Epithelial cell of proximal tubule (primary cell): ENCODE measurements at regions not wholly inside any gene's neighbourhood (a gene's known extent, or its start where the extent isn't known, plus 50 kb on each side); places are given as distances from the start of the nearest gene placed in this dataset.

ENCODE experiments used
- DNase-seq: peaks from one replicate; pipeline ENCODE4 v3.0.0-alpha.2; 2011; ENCODE audit warnings: low read depth
- H3K4me3 ChIP-seq: 2 replicates; pipeline ENCODE4 v1.5.1; 2011; ENCODE audit warnings: low read depth, mild to moderate bottlenecking, low read length
- TF ChIP-seq, protein P1 (sequence below): conservative IDR thresholded peaks from 2 replicates; pipeline ENCODE4 v1.5.1; 2012; ENCODE audit warnings: low read depth, mild to moderate bottlenecking, low read length

DNA sequence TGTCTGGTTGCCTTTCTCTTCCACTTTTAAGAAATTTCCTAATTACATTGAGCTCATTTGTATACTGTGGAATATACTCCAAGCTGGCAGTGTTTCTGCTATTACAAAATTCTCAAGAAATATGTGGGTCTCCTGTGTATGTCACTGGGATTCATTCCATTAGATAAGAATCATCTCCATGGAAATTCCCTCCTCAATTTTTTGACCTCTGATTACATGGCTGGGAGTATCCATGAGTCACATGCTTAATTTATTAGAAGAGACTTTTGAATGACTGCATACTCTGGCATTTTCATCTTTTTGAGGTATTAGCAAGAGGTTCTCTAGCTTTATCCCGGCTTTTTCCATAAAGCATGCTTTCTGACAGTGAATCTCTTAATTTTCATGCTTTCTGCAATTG lies 665.5 kb upstream of the CNTNAP5 start:
- TF ChIP-seq, protein P1, sequence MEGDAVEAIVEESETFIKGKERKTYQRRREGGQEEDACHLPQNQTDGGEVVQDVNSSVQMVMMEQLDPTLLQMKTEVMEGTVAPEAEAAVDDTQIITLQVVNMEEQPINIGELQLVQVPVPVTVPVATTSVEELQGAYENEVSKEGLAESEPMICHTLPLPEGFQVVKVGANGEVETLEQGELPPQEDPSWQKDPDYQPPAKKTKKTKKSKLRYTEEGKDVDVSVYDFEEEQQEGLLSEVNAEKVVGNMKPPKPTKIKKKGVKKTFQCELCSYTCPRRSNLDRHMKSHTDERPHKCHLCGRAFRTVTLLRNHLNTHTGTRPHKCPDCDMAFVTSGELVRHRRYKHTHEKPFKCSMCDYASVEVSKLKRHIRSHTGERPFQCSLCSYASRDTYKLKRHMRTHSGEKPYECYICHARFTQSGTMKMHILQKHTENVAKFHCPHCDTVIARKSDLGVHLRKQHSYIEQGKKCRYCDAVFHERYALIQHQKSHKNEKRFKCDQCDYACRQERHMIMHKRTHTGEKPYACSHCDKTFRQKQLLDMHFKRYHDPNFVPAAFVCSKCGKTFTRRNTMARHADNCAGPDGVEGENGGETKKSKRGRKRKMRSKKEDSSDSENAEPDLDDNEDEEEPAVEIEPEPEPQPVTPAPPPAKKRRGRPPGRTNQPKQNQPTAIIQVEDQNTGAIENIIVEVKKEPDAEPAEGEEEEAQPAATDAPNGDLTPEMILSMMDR, result no peak
- H3K4me3 ChIP-seq, result no peak overlapping the region
- DNase-seq, result no peak

DNA sequence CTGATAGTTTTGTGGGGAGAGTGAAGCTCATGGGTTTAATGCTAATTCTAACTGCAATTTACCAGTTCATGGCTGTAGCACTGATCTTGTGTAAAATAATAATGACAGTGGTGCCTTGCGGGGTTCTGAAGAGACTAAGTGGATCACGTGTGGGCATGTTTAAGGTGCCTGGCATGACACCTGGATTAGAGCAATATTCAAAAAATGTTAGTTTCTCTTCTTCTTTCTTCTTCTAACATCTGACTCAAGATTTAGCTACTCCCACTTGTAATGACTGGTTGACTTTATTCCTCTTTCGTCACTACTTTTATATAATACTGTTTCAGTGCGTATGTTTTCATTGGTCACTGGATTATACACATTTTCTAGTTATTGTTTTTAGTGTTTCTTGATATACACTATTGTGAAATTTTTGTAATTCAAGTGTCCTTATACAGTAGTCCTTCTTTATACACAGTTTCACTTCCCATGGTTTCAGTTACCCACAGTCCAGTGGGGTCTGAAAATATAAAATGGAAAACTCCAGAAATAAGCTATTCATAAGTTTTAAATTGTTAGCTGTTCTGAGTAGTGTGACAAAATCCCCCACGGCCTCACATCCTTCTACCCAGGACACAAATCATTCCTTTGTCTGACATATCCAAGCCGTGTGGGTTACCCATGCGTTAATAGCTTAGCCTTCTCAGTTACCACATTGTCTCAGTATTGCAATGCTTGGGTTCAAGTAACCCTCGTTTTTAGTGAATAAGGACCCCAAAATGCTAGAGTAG lies 662.2 kb upstream of the CNTNAP5 start:
- TF ChIP-seq, protein P1, result no peak
- no peak for DNase-seq
- H3K4me3 ChIP-seq, result no peak overlapping the region

DNA sequence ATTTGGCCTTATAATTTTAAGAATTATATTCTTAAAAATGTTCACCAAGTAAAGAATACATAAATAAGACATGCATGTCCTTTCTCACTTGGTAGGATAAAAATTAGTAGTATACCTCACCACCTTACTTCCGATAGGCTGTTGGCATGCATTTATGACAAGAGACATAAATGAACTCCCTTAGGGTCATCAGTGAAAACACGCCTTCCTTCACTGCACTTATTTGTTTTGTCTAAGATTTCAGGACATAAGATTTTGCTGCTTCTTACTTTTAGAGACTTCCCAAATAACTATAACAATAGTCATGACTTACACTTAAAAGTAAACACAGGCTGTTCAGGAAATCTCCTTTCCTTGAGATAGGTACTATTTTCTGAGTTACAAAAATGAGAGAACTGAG lies 661.3 kb upstream of the CNTNAP5 start:
- no peak overlapping the region for H3K4me3 ChIP-seq
- TF ChIP-seq, protein P1, result no peak
- no peak for DNase-seq

DNA sequence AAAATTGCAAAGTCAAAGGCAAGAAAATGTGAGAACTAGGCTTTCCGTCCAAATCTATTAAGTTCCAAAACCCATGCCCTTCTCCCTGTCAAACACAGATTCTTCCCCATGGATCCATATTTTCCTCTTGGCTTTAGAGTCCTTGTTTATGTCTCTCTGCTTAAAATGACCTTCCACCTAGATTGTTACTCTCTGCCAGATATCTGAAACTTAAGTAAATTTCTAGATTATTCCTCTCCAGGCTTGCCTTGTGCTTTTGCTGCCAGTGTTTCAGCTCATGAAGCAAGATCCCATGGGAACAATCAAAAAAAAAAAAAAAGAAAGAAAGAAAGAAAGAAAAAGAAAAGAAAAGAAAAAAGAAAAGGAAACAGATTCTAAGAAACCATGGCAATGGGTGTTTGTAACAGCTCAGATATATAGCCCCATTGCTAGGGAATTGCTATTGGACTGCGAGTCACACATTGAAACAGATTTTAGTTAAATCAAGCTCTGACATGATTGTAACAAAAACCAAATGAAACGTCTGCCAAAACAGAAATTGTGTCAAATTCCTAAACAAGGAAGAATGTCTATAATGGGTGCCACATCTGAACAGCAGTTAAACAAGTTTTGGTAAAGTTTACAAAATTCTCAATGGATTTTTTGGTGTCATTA lies 660.7 kb upstream of the CNTNAP5 start:
- H3K4me3 ChIP-seq, result no peak overlapping the region
- TF ChIP-seq, protein P1, result no peak

DNA sequence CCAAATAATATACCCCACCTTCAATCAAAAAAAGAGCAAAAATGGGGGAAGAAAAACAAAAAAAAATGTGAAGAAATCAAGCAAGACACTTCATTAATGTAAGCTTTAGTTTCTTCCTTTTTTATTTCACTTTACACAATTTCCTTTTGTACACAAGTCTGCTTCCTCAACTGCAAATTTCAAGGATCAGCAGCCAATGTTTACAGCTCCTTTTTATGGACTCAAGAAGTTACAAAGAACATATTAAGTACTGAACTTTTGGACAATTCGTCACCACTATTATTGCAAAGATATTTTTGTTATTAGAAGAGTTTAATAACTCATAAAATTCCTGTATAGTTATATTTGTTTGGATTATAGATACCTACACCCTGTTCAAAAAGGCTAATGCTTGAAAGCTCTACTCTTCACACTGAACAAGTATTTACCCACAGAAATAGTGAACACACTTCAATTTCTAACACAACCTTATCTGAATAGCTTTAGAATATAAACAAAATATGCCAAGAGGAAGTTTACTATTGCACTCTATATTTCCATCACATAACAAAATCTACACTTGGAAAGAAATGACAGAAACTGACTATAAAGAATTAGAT lies 658.7 kb upstream of the CNTNAP5 start:
- no peak overlapping the region for H3K4me3 ChIP-seq
- no peak for DNase-seq
- TF ChIP-seq, protein P1, result no peak

More for the DNA sequence above, 660.7 kb upstream of the CNTNAP5 start:
- no peak for DNase-seq

DNA sequence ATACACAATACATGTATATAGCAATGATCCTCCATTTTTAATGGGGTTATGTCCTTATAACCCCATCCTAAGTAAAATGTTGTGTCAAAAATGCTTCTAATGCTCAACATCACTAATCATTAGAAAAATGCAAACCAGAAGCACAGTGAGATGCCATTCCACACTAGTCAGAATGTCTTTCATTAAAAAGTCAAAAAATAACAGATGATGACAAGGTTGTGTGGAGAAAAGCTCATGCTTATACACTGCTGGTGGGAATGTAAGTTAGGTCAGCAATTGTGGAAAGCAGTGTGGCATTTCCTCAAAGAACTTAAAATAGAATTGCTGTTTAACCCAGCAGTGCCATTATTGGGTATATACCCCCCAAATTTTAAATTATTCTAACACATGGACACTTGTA lies 654.9 kb upstream of the CNTNAP5 start:
- H3K4me3 ChIP-seq, result no peak overlapping the region
- TF ChIP-seq, protein P1, result no peak

More for the DNA sequence above, 654.9 kb upstream of the CNTNAP5 start:
- DNase-seq, result no peak
